ENCODE measurements at regions not wholly inside any gene's neighbourhood (a gene's known extent, or its start where the extent isn't known, plus 50 kb on each side); places are given as distances from the start of the nearest gene placed in this dataset.

- no peak for DNase-seq
- Histone ChIP-seq H3K79me2 (ENCODE audit: insufficient read depth, low read length) (no peaks in the 10 kb centered on the region), H2AFZ (ENCODE audit: insufficient read depth, low read depth, low read length, poor library complexity, severe bottlenecking) (no peak overlapping the region), H3K9ac (ENCODE audit: insufficient read depth, low read length, poor library complexity, severe bottlenecking) (no peak overlapping the region), H4K20me1 (ENCODE audit: insufficient read depth, low read length) (no peaks in the 10 kb centered on the region), H3K27me3 (ENCODE audit: control insufficient read depth in 2 of 2, insufficient read depth in 2 of 2, low read length in 2 of 2) (no peaks in the 10 kb centered on the region), H3K4me2 (replicated peaks; ENCODE audit: extremely low read depth, low read length, poor library complexity, severe bottlenecking) (no peak overlapping the region), H3K27ac (ENCODE audit: low read depth in 1 of 2, low read length in 2 of 2) (no peak overlapping the region), H3K36me3 (replicated peaks in 1 of 2; ENCODE audit: control insufficient read depth in 1 of 2, insufficient read depth in 2 of 2, low read length in 2 of 2) (no peaks in the 10 kb centered on the region), H3K9me3 (replicated peaks in 1 of 2; ENCODE audit: control insufficient read depth in 1 of 2, insufficient read depth in 1 of 2, low read length in 2 of 2) (peaks cover 3 to 5% of the 10 kb centered on the region in 2 donors), H3K4me1 (ENCODE audit: control insufficient read depth in 1 of 2, insufficient read depth in 2 of 2, low read length in 2 of 2) (no peaks in the 10 kb centered on the region), H3K4me3 (replicated peaks in 1 of 3; ENCODE audit: low read depth in 2 of 3, low read length in 3 of 3) (no peak overlapping the region)
- no peak overlapping the region for H3K4me3 Mint-ChIP-seq
- no peak for TF ChIP-seq CTCF (IDR thresholded peaks at IDR 0.05)
- H3K9me3 Mint-ChIP-seq: peaks cover 0 to 8% (median 0%) of the 10 kb centered on the region in 7 donors
- H3K27ac Mint-ChIP-seq: no peak overlapping the region
- WGBS (ENCODE audit: insufficient coverage): no CpG with 5 or more reads among the region's 2 CpGs
- no peaks in the 10 kb centered on the region for H3K27me3 Mint-ChIP-seq (ENCODE audit: low read depth in 3 of 3)
- H3K4me1 Mint-ChIP-seq: no peaks in the 10 kb centered on the region
- intact Hi-C loops (cut with micrococcal nuclease): no loop called here
- no peaks in the 10 kb centered on the region for H3K36me3 Mint-ChIP-seq
These were observed 367.2 kb downstream of the PLPP3 start for GRCh38 chr1:56212143-56212542.

DNA sequence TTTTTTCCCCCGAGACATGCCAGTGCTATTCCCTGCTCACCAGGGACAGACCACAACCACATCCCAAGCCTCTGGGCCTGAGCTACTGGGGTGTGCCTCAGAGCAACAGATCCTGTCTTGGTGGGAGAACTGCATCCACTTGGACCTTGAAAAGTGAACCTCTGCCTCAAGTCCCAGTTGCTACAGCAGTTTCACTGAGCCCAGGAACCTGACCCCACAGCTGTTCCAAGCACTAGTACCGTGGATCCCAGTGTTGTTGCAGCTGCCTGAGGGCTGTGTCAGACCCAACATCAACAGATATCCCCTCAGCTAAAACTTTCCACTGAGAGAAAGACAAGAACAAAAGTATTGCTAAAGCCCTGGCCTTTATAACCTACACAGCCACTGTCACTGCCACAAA lies 373.0 kb downstream of the PLPP3 start:
- intact Hi-C loops (cut with micrococcal nuclease): no loop called here
- Mint-ChIP-seq H3K9me3 (peaks cover 0 to 14% (median 2%) of the 10 kb centered on the region in 7 donors), H3K27ac (peak overlapping the region in 1 of 7 donors; percentile 24), H3K36me3 (no peaks in the 10 kb centered on the region), H3K4me3 (no peak overlapping the region), H3K4me1 (no peaks in the 10 kb centered on the region), H3K27me3 (ENCODE audit: low read depth in 3 of 3) (peaks cover 0 to 5% (median 0%) of the 10 kb centered on the region in 3 donors)
- Histone ChIP-seq H3K9ac (ENCODE audit: insufficient read depth, low read length, poor library complexity, severe bottlenecking) (no peak overlapping the region), H3K36me3 (replicated peaks in 1 of 2; ENCODE audit: control insufficient read depth in 1 of 2, insufficient read depth in 2 of 2, low read length in 2 of 2) (no peaks in the 10 kb centered on the region), H3K4me2 (replicated peaks; ENCODE audit: extremely low read depth, low read length, poor library complexity, severe bottlenecking) (no peak overlapping the region), H3K27ac (ENCODE audit: low read depth in 1 of 2, low read length in 2 of 2) (no peak overlapping the region), H3K27me3 (ENCODE audit: control insufficient read depth in 2 of 2, insufficient read depth in 2 of 2, low read length in 2 of 2) (no peaks in the 10 kb centered on the region), H3K79me2 (ENCODE audit: insufficient read depth, low read length) (no peaks in the 10 kb centered on the region), H3K9me3 (replicated peaks in 1 of 2; ENCODE audit: control insufficient read depth in 1 of 2, insufficient read depth in 1 of 2, low read length in 2 of 2) (peaks cover 3 to 5% of the 10 kb centered on the region in 2 donors), H3K4me1 (ENCODE audit: control insufficient read depth in 1 of 2, insufficient read depth in 2 of 2, low read length in 2 of 2) (no peaks in the 10 kb centered on the region), H2AFZ (ENCODE audit: insufficient read depth, low read depth, low read length, poor library complexity, severe bottlenecking) (no peak overlapping the region), H4K20me1 (ENCODE audit: insufficient read depth, low read length) (no peaks in the 10 kb centered on the region), H3K4me3 (replicated peaks in 1 of 3; ENCODE audit: low read depth in 2 of 3, low read length in 3 of 3) (no peak overlapping the region)
- TF ChIP-seq CTCF (IDR thresholded peaks at IDR 0.05): no peak
- no peak for DNase-seq
- 95% methylated on average over 2 of the region's 2 CpGs for WGBS (ENCODE audit: insufficient coverage)

Data from CD14-positive monocyte (primary cell).